ENCODE measurements at regions not wholly inside any gene's neighbourhood (a gene's known extent, or its start where the extent isn't known, plus 50 kb on each side); places are given as distances from the start of the nearest gene placed in this dataset.

DNA sequence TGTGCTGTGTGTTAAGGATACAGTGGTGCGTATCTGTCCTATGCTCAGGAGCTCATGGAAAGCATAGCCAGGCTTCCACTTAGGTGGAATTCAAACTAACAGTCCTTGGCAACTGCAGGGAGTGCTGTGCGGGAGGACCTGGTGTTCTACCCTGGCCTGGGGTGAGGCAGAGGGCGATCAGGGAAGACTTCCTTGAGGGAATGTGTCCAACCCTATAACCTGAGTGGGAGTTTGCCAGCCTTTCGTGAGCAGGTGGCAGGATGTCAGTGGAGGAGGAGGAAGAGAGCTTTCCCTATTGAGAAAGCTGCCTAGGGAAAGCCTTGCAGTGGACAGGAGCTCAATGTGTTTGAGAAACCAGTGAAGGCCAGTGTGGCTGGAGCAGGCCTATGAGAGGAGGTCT, 271.1 kb upstream of the C2CD4B start:
- TF ChIP-seq CTCF (IDR thresholded peaks at IDR 0.05; ENCODE audit: control insufficient read depth, insufficient read depth, low read depth, low read length, missing control alignments), result no peak
- no peak for DNase-seq (ENCODE audit: low read depth)
- no peak overlapping the region for H3K4me3 ChIP-seq (ENCODE audit: control insufficient read depth, low read depth, low read length)

GRCh38 chr15:62437753-62438152, 272.7 kb upstream of the C2CD4B start:
- no peak for DNase-seq (ENCODE audit: low read depth)
- no peak overlapping the region for H3K4me3 ChIP-seq (ENCODE audit: control insufficient read depth, low read depth, low read length)
- no peak for TF ChIP-seq CTCF (IDR thresholded peaks at IDR 0.05; ENCODE audit: control insufficient read depth, insufficient read depth, low read depth, low read length, missing control alignments)

DNA sequence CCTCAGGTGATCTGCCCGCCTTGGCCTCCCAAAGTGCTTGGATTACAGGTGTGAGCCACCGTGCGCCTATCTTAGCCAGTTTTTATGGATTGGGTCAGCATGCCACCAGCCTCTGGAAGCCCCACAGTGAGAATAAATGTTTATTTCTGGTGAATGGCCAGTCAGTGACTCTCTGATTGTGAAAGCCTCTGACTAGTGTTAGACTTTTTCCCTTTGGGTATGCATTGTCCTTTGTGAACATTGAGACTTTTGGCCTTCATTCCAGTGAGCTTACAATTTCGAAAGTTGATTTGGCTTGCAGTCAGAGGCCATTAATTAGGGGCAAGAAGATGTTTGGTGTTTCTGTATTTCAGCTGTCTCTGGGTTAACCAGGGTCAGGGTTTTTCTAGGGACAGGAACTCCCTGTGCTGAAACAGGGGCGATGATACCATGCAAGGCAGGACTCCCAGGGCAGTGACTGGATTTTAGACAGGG, 274.5 kb upstream of the C2CD4B start:
- no peak for TF ChIP-seq CTCF (IDR thresholded peaks at IDR 0.05; ENCODE audit: control insufficient read depth, insufficient read depth, low read depth, low read length, missing control alignments)
- DNase-seq (ENCODE audit: low read depth), result no peak
- H3K4me3 ChIP-seq (ENCODE audit: control insufficient read depth, low read depth, low read length), result no peak overlapping the region

DNA sequence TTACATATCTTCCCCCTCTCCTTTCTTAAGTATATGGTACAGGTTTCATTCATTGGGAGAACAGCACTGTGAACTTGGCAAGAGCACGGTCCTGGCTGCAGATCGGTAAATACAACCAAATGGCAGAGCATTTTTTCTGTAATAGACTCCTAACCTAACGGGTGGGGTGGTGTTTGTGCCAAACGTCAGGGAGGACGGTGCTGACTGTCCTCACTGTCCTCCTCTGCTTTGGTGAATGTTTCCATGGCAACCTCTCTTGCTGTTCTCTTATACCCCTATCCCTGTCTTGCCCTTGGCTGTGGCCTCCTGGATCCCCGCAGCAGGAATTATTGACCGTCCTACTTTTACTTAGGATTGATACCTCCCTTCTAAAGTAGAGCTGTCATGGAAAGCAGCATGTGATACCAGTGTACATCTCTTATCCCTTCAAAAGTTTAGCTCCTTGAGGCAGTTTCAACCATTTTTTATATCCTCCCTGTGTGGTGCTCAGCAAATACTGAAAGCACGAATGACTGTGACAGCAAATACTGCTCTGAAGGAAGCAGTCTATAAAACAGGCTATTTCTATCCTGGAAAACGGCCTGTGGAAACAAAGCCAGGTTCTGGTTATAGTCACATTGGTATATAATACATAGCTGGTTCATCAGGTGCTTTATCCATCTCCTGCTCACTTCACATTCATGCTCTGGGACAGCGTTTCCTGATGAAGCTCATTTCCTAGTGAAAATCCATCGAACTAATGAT, 275.4 kb upstream of the C2CD4B start:
- H3K4me3 ChIP-seq (ENCODE audit: control insufficient read depth, low read depth, low read length), result no peak overlapping the region
- TF ChIP-seq CTCF (IDR thresholded peaks at IDR 0.05; ENCODE audit: control insufficient read depth, insufficient read depth, low read depth, low read length, missing control alignments), result no peak
- no peak for DNase-seq (ENCODE audit: low read depth)

DNA sequence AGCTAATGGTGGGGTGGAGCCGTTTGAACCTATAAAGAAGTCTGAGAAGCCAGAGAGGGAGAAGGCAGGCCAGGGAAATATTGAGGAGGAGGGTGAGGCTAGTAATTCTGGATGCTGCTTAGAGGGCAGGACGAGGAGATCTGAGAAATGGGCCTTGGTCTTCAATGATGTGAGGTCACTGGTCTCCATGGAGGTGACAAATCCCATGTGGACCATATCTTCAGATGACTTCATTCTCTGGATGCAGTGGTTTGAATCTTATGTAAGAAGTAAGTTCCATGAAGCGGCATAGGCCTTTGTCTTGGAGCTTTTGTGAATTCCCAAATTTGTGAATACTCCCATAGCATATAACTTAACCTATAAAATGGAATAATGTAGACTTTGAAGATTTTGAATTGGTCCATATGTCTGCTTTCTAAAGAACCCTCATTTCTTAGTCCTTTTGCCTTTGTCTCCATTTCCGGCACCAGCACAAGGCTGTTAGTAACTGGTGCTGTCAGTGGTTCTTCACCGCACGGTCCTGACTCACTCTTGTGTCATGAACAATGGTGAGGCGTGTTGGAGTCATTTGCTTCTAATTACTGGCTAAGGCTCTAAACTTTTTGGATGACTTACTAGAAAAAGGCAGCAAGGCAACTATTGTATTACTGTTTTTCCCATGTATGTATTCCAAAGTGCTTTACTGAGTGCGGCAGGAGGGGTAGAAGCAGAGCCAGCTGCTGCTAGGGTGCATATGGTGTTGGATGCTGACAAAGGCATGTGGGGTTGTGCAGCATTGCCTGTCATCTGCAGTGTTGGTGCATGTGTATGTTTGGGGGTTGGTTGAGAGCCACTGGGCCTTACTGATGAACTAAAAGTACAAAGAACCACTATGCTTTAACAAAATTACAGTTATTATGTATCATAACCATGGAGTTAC, 279.3 kb upstream of the C2CD4B start:
- no peak overlapping the region for H3K4me3 ChIP-seq (ENCODE audit: control insufficient read depth, low read depth, low read length)
- peak; percentile 93 for DNase-seq (ENCODE audit: low read depth)
- TF ChIP-seq CTCF (IDR thresholded peaks at IDR 0.05; ENCODE audit: control insufficient read depth, insufficient read depth, low read depth, low read length, missing control alignments), result no peak

DNA sequence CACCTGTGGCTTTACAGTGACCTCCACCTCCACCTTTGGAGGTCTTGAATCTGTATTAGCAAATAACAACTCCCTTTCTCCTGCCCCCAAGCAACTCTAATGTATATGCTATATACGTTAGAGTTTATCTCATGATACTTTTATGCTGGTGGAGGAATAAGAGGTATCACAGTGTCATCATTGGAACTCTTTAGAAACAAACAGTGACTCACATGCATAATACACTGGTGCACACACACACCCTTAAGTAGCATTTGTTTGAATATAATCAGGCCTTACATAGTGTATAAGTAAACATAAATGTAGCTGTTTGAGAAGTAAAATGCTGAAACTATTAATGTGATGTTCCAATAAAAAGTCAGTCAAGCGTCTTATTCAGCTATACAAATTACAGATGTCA, 280.2 kb upstream of the C2CD4B start:
- H3K4me3 ChIP-seq (ENCODE audit: control insufficient read depth, low read depth, low read length), result no peak overlapping the region
- no peak for DNase-seq (ENCODE audit: low read depth)
- TF ChIP-seq CTCF (IDR thresholded peaks at IDR 0.05; ENCODE audit: control insufficient read depth, insufficient read depth, low read depth, low read length, missing control alignments), result no peak

Measured in AG09309 (cell line).